T-helper 2 cell (primary cell): ENCODE measurements at regions not wholly inside any gene's neighbourhood (a gene's known extent, or its start where the extent isn't known, plus 50 kb on each side); places are given as distances from the start of the nearest gene placed in this dataset.
"Not testable (repeated sequence)": the region's sequence is repeated elsewhere in the genome, so short reads cannot be mapped to it uniquely, and the experiment has no call there.

ENCODE experiments used
- DNase-seq, 5 experiments: peaks; one replicate each; pipeline versions ENCODE4 v3.0.0 to v3.0.0-alpha.2; 2012 to 2022

DNA sequence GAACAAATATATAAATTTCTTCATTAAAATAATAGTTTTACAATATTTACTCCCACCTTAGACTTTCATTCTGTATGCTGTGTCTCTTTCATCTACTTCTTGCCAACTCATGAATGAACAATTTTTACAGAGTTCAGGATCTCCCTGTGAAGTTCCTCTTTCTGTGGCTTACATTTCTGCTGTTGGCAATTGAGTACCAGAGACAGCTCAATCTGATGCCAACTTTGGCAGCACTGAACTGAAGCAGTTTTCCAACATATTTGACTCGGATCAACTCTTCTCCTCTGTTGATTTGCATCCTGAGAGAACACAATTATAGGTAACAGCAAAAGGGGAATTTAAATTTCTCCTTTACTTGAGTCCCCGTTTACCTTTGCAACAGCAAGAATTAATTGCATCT, 1262.2 kb downstream of the EFNA5 start:
- DNase-seq, result no peak

DNA sequence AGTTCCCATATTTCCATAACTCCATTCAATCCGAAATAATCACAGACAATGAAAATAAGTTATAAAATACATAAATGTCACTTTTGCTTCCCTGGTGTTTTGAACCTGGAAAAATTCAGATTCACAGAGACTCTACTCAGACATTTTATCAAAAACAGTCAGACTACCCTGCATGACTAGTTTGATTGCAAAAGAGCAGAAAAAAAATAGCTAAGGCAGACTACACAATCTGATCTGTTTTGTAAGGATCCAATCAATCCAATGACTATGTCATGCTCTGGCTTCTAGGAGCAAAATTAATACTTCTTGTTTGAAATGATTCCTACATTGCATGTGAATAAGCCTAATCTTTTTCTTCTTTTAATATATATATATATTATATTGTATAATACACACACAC, 1262.6 kb downstream of the EFNA5 start:
- no peak for DNase-seq

DNA sequence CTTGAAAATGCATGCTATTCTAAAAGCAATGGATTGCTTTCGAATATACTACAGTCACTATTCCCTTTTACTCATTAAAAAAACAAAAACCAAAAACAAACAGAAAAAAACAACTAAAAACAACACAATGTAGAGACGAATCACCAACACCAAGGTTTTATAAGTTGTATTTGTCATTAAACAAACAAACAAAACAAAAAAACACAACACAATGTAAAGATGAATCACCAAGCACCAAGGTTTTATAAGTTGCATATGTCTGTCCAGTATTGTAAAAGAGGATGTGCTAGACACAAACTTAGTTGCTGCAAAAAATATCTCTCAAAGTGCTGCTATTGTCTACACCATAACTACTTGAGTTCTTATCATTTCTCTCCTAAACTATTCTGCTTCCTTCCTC, 1269.2 kb downstream of the EFNA5 start:
- no peak for DNase-seq

DNA sequence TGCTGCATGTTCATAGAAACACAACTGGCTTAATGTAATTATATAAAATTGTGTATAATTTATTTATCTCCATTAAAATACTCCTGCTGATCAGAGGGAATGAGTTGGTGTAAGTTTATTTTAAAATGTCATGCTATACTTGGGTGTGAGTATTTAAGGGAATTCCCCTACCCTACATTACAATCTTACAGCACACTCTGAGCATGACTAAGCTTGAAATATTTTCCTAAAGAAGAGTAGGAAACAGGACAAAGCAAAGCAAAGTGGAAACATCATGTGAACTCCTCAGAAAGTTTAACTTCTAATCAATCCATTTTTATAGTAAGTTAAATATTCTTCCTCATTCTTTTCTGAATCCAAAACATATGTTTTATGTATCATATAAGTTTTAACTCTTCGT, 1271.3 kb downstream of the EFNA5 start:
- no peak for DNase-seq

DNA sequence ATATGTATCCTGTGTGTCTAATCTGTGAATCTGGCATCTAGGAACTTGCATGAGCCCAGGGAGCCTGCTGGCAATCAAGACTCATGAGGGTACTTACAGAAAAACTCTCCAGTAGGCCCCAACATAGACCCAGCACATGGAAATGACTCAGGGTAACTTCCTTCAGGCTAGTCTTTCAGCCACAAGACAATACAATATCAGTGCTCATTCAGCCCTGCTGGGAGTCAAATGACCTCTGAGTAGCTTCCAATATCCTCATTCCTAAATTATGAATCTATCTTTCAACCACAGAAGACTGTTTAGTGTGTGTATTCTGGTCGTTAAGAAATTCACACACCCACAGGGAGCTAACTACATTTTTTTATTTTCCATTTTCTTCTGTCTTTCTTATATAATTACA, 1273.0 kb downstream of the EFNA5 start:
- DNase-seq, result no peak

DNA sequence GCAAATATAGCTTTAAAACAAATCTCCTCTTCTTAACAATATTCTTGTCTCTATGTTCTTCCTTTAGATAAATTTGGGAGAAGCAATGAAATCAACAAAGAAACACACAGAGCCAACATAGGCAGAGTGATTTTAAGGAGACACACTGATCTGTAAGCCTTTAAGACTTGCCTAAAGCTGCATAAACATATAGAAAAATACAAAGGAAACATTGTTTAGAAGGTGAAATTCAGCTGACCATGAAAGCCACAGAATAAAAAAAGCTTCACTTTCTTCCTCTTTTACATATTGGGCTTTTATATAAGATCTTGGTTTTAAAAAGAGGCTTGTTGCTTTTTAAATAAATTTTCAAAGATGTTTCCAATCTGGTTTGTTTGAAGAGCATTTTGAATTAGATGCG, 1277.5 kb downstream of the EFNA5 start:
- no peak for DNase-seq

DNA sequence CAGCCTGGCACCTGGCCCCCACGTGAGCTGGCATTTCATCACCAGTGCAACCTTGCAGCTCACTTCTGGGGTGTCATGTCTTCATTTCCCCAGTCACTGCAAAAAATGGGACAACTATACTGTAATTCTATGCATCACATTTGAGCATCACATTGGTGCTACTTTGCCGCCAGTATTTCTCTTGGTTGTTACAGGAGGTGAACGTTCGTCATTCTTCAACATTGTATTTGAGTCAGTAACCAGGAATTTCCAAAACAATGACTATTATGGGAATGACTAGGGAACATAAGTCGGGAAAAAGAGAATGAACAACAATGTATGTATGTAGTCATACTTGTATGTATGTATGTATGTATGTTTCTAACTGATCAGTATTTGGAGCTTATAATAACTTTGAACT, 1278.0 kb downstream of the EFNA5 start:
- DNase-seq, result no peak

DNA sequence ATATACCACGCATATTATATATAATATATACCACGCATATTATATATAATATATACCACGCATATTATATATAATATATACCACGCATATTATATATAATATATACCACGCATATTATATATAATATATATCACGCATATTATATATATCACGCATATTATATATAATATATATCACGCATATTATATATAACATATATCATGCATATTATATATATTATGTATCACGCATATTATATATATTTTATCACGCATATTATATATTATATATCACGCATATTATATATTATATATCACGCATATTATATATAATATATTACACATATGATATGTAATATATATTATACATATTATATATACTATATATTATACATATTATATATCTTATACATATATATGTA, 1283.0 kb downstream of the EFNA5 start:
- DNase-seq, result not testable (repeated sequence)

DNA sequence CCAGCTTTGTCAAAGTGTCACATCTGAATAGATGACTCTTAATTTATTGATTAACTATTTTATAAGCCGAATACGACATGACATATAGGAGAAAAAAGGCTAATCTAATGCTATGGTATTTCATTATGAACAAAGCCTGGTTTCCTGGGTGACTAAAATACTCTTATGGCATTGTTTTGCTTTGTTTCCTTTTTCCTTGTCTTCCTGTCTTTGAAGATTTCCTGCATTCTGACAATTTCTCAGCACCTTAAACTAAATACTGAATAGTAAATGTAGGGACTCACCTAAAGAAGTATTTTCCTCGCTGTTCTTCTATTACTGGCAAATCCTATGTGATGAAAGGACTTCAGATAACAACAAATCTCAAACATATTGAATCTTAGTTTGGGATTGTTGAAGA, 1284.5 kb downstream of the EFNA5 start:
- no peak for DNase-seq

DNA sequence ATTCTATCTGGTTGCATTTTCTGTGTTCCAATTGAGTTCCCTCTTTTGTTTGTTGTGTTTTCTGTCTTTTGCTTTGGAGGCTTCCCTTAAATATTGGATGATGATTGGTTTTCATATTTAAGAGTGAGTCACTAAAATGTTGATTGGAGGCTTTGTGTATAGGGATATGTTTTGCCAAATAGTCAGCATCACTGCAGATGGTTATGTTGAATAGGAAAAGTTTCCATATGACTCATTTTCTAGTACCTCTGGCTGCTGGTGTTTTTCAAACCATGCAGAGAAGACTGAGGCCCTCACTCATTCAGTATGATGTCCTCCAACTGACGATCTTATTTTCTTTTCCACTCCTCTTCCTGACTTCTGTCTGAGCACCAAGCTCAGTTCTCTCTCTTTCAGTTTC, 1290.0 kb downstream of the EFNA5 start:
- no peak for DNase-seq

DNA sequence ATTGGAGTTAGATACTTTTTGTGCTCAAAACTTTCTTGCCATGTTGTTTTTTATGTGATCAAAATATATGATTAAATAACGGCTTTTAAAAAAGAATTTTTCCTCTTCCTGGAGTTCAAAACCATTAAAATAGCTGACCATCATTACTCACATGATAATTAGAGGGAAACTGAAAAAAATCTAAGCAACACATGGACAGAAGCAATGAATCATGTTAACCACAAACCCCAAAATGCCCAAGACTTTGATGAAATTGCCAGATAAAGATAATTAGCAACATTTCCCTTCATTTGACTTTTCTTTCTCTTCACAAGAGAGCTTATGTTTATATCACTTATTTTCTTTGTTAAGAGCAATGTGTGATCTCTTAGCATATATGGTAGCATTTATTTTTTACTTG, 1294.2 kb downstream of the EFNA5 start:
- DNase-seq, result no peak

DNA sequence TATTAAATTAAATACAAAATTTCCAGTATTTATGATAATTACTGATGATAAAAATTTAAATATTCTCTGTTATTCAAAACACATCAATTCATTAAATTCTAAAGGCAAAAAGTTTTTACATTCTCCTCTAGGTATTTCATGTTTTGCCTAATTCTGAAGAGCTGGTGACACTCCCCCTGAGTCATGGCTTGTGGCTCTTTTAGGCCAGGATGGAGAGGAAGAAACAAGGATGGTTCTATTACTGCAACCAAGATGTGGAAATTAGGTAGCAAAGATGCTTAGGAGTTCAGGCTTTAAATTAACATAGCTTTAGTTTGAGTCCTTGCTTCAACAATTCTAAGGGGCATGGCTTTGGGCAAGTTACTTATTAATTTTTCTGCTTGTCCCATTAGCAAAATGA, 1295.8 kb downstream of the EFNA5 start:
- DNase-seq, result no peak

DNA sequence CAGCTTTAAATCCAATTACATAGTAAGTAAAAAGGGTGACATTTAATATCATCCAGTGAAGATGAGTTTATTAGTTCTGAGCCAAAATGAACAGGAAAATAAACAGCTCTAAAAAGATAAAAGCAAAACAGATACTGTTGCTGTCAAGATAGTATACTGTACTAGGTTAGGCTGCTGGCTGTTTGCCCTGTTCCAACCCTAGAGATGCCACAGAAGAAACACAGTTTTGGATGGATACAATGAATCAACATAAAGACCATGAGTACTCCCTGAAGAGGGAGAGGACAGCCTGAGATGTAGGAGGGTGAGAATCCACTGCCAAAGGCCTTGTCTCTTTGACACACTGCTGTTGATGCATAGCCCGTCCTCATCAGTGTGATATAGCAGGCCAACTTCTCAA, 1302.7 kb downstream of the EFNA5 start:
- no peak for DNase-seq

DNA sequence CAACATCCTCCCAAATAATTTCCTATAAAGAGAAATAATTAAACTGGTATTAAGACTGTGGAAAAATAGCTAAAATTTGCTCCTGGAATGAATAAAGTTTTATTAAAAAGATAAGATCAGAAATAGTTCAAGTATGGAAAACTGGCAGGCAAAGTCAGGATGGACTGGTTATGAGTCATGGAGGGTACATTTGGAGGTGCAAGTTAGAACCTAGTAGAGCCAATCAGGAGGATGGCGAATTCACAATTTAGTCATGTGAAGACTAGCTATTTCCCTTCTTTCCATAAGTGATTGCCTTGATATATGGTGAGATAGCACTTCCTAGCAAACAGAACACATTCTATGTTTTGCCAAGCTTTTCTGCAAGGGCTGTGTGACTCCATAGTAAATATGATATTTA, 1303.5 kb downstream of the EFNA5 start:
- no peak for DNase-seq

DNA sequence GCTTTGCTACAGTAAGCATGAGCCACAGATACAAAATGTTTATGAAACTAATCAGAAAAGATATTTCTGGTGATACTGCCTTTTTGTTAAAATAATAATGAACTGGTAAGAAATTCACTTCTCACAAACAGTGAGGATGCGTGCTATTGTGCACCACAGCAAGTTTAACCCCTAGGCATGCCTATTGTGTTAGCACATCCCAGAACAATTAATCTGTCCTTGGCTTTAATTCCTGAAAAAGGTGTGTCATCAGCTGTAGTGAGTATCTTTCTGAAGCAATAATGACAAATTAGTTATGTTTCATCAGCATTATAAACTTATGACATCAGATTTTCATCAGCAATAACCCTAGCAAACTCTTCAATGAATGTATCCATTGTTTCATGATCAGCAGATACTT, 1307.2 kb downstream of the EFNA5 start:
- no peak for DNase-seq

DNA sequence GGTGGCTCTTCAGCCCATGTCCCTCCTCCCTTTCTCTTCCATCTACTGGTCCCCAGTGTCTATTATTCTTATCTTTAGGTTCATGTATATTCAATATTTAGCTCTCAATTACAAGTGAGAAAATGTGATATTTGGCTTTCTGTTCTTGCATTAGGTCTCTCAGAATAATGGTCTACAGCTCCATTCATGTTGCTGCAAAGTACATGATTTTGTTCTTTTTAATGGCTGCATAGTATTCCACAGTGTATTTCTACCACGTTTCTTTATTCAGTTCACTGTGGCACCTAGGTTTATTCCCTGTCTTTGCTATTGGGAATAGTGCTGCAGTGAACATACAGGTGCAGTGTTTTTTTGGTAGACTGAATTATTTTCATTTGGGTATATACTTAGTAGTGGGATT, 1308.8 kb downstream of the EFNA5 start:
- no peak for DNase-seq

DNA sequence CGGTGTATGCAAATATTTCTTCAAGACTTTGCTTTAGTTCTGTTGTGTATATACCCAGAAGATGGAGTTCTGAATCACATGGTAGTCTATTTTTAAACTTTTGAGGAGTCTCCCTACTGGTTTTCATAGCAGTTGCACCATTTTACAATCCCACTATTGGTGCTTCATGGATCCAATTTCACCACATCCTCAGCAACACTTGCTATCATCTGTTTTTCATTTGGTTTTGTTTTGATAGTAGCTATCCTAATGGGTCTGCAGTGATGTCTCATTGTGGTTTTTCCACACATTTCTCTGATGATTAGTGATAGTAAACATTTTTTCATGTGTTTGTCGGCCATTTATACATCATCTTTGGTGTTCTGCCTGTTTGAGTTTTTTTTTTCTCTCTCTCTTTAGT, 1339.3 kb downstream of the EFNA5 start:
- no peak for DNase-seq

DNA sequence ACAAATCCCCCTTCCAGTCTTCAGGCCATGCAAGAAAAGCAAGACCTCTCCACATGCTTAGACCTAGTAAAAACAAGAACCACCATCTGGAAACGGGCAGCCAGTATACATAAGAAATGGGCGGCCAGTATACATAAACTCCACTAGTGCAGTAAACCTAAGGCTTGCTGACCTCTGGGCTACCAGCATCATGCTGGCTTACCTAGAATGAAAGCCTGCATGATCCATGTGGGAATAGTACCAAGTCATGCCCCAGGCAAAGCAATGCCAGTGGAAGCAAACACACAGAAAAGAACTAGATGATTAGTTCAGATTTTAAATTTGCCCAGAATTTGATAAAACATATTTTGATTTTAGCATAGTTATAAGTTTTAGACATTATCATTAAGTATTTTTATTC, 1346.4 kb downstream of the EFNA5 start:
- no peak for DNase-seq

DNA sequence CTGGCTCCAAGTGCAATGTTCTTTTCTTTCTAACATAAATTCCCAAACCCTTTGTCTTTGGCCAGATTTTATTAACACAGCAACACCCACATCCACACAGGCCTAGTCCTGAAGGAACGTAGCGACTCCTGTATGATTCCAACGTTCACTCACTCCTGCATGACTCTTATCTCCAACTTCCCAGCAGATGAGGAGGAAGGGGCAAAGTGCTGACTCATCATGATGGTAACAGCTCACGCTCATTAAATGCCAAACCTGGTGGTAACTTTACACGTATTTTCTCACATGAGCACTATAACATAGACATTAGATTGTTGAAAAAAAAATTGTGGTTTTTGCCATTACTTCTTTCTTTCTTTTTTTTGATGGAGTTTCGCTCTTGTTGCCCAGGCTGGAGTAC, 1349.5 kb downstream of the EFNA5 start:
- no peak for DNase-seq

DNA sequence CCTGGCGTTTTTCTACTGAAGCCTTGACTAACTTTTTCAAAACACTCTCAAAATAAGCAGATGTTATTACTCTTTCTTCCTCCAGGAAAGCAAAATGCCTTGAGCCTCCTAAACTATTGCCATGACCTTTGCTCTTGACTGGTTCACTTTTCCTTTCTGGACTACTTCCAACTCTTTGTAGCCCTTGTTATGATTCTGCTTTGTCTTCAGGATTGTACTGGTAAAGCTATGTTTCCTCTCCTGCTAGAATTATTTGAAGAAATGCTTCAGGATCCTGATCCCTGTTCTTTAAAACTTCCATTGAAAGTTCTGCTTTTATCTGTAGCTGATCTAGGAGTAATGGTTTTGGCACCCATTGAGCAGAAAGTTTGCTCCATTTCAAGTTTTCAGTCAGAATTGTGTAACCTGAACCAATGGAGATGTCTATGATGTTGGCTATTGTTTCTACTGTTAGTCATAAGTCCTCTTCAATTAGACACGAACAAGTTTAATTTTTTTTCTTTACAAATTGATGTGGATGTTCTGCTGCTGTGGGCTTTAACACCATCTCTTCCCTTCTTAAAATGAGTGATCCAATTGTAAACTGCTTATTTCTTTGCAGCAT, 1356.4 kb downstream of the EFNA5 start:
- DNase-seq, result no peak

DNA sequence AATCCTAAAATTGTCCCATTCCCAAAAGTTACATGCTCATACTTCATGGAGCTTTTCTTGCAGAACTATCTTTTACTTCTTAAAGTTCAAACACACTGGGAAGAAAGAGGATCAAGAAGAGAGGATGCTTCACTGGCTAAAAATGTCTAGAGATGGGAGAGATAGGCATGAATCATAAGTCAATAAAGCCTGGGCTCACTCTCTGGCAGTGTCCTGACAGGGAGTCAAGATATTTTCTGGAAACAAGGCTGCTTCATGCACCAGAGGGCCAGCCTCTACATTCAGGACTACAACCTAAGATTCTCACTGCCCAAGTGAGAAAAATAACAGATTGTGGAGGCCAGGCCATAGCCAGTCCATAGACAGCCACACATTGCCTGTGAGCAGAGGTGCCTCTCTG, 1358.4 kb downstream of the EFNA5 start:
- DNase-seq, result no peak

DNA sequence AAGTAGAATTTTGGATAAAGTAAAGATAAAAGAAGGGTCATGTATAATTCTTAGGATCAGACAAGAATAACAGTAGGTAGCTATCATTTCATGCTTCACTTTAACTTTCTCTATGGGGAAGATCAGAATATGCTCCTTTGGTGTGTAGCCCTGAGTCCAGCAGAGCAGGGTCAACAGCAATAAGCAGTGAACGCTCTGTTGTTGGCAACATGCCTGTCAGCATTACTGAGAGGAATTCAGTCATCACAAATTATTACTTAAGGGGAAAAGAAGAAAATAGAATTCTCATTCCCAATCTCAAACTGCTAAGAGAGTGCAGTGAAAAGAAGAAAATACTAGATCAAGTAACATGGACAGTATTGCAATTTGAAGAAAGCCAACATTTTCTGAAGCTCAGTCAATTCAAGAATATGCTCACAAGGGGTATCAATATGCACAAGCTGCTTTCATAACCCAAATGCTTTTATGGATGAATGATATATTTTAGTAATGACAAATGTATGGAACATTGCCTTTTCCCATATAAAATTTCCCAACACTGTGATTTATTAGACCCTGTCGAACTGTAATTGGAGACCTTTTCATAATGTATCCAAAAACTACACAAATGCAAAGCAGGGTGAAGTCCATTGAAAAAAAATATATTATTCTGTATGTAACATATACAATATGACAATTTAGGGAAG, 1359.4 kb downstream of the EFNA5 start:
- no peak for DNase-seq

DNA sequence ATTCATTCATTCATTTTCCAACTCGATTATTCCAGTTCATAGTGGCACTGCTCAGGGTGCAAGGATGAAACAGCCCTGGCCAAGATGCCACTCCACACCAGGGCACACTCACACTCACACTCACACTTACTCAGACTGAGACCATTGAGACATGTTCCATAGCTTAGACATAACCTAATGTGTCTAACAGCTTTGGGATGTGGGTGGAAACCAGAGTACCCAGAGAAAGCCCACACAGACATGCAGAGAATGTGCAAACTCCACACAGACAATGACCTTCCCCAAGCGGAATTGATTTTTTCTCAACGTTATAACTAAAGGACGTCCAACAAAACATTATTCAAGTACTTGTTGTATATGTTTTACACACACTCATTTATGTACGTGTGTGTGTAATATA, 1363.5 kb downstream of the EFNA5 start:
- DNase-seq, result no peak

DNA sequence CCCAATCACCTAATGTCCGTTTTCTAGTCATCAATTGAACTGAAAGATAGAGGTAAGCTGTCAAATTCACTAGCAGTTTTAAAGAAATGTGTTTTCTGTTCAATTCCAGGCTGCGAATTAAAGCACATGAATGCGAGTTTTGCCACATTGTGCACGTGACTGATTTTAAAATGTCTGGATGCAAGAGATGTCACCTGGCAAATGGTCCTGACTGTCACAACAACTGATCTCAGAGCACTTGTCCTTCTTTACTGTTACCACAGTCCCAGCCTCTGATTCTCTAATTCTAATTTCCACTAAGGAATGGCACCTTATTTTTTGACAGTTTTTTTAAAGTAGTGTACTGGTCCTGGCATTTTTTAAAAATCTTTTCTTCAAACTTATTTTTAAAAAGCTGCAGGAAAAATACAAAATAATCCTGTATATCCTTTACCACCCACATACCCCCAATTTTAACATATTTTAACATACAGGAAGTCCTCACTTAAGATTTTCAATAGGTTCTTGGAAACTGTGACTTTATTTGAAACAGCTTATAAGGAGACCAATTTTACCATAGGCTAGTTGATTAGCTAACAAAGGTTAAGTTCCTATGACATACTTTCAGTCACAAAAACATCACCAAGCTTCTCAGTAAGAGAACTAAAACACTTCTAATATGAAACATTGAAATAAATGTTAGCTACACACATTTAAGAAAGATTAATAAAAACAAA, 1364.3 kb downstream of the EFNA5 start:
- no peak for DNase-seq

DNA sequence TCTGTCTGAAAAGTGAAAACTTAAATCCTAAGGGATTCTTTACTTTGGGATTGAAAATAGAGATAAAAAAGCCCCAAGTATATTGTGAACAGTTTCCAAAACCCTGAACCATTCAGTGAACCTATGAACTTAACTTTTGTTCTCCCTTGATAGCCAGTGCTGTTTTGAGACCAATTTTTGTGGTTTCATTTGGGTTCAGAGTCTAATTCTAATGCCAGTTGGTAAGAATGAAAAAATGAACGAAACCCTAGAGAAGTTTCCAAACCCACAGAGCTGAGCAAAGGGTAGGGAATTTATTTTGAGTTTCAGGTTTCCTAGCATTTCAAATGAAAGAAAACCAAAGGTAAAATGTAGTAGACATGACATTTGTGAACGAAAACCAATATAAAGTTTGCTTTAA, 1366.8 kb downstream of the EFNA5 start:
- DNase-seq, result no peak
